ENCODE measurements at regions not wholly inside any gene's neighbourhood (a gene's known extent, or its start where the extent isn't known, plus 50 kb on each side); places are given as distances from the start of the nearest gene placed in this dataset.

DNA sequence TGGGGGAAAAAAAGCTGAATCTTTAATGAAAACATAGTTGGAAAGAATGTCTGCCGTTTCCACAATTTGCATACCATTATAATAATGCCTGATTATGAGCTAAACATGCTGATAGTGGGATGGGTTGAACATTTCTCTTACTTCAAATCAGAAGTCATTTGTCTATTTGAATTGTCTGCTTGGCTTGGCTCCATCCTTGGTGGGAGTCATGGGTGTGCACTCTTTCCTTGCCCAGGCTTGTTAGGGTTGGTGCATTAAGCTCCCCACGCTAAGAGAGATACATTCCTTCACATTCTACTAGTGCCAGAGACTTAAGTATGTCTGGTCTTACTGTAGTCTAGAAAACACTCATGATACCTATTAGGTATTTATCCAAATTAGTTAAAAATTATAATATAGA, 121.4 kb upstream of the RARB start:
- POLR2A ChIA-PET (ENCODE audit: unreplicated experiment): no interaction called here
- H3K4me2 ChIP-seq: no peak overlapping the region
- H3K36me3 ChIP-seq (ENCODE audit: low read depth): no peaks in the 10 kb centered on the region
- H3K79me2 ChIP-seq (ENCODE audit: low read depth): no peaks in the 10 kb centered on the region
- no peak overlapping the region for H3K4me3 ChIP-seq
- H3K4me1 ChIP-seq (replicated peaks; ENCODE audit: insufficient read depth): no peaks in the 10 kb centered on the region
- BruUV-seq (replicated peaks): no TSS peak
- H3K27me3 ChIP-seq (ENCODE audit: insufficient read depth, low read depth): no peaks in the 10 kb centered on the region
- CTCF ChIA-PET: no interaction called here
- no peak overlapping the region for H3K27ac ChIP-seq
- no peak for DNase-seq
- no peak overlapping the region for H2AFZ ChIP-seq
- TF ChIP-seq EZH2 (IDR thresholded peaks at IDR 0.05; ENCODE audit: low read depth) (no peak), CTCF (conservative IDR thresholded peaks at IDR 0.05) (no peak)
- no peaks in the 10 kb centered on the region for H4K20me1 ChIP-seq (ENCODE audit: insufficient read depth)
- intact Hi-C loops (cut with micrococcal nuclease; ENCODE audit: unreplicated experiment): no loop called here
- H3K9me3 ChIP-seq (ENCODE audit: insufficient read depth, low read depth): no peaks in the 10 kb centered on the region
- H3F3A ChIP-seq (ENCODE audit: insufficient read depth, low read depth): no peaks in the 10 kb centered on the region
- no peaks in the 10 kb centered on the region for H3K9me2 ChIP-seq (ENCODE audit: insufficient read depth)

DNA sequence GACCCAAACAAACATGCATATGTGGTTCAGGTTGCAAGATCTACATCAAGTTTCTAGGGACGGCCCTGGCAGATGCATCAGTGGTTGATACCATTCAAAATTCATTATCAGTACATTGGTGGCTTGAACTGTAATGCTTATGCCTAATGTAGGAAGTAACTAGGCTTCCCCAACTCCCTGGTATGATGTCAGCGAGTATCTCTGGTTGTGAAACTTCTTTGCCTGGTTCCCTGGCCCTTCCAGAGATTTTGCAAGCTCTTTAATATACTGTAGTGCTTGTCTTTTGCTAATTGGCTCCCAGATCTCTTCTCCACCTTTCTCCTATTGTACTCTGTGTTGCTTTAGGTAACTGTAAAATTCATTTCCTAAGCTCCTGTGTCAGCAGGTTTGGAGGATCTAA, 114.8 kb upstream of the RARB start:
- POLR2A ChIA-PET (ENCODE audit: unreplicated experiment): no interaction called here
- TF ChIP-seq CTCF (conservative IDR thresholded peaks at IDR 0.05) (no peak), EZH2 (IDR thresholded peaks at IDR 0.05; ENCODE audit: low read depth) (no peak)
- Histone ChIP-seq H3K27me3 (ENCODE audit: insufficient read depth, low read depth) (no peaks in the 10 kb centered on the region), H3K4me1 (replicated peaks; ENCODE audit: insufficient read depth) (no peaks in the 10 kb centered on the region), H3K36me3 (ENCODE audit: low read depth) (no peaks in the 10 kb centered on the region), H3K79me2 (ENCODE audit: low read depth) (no peaks in the 10 kb centered on the region), H3K4me2 (no peak overlapping the region), H3F3A (ENCODE audit: insufficient read depth, low read depth) (no peaks in the 10 kb centered on the region), H3K9me2 (ENCODE audit: insufficient read depth) (no peaks in the 10 kb centered on the region), H3K9me3 (ENCODE audit: insufficient read depth, low read depth) (no peaks in the 10 kb centered on the region), H2AFZ (no peak overlapping the region), H3K4me3 (no peak overlapping the region), H4K20me1 (ENCODE audit: insufficient read depth) (no peaks in the 10 kb centered on the region), H3K27ac (no peak overlapping the region)
- CTCF ChIA-PET: no interaction called here
- BruUV-seq (replicated peaks): no TSS peak
- intact Hi-C loops (cut with micrococcal nuclease; ENCODE audit: unreplicated experiment): no loop called here
- no peak for DNase-seq

GRCh38 chr3:25324954-25325655, 103.0 kb upstream of the RARB start:
- intact Hi-C loops (cut with micrococcal nuclease; ENCODE audit: unreplicated experiment): no loop called here
- ChIA-PET POLR2A (ENCODE audit: unreplicated experiment) (no interaction called here), CTCF (no interaction called here)
- no peaks in the 10 kb centered on the region for H3K27me3 ChIP-seq (ENCODE audit: insufficient read depth, low read depth)
- TF ChIP-seq EZH2 (IDR thresholded peaks at IDR 0.05; ENCODE audit: low read depth): no peak
- no peak for TF ChIP-seq CTCF (conservative IDR thresholded peaks at IDR 0.05)
- no peaks in the 10 kb centered on the region for H3F3A ChIP-seq (ENCODE audit: insufficient read depth, low read depth)
- H3K4me3 ChIP-seq: no peak overlapping the region
- H4K20me1 ChIP-seq (ENCODE audit: insufficient read depth): no peaks in the 10 kb centered on the region
- no peaks in the 10 kb centered on the region for H3K4me1 ChIP-seq (replicated peaks; ENCODE audit: insufficient read depth)
- H2AFZ ChIP-seq: no peak overlapping the region
- H3K9me3 ChIP-seq (ENCODE audit: insufficient read depth, low read depth): no peaks in the 10 kb centered on the region
- no TSS peak for BruUV-seq (replicated peaks)
- no peaks in the 10 kb centered on the region for H3K79me2 ChIP-seq (ENCODE audit: low read depth)
- no peak overlapping the region for H3K27ac ChIP-seq
- no peak for DNase-seq
- no peaks in the 10 kb centered on the region for H3K36me3 ChIP-seq (ENCODE audit: low read depth)
- H3K9me2 ChIP-seq (ENCODE audit: insufficient read depth): no peaks in the 10 kb centered on the region; the same call in 1 of the 2 replicates
- no peak overlapping the region for H3K4me2 ChIP-seq

Data from PC-9 (cell line).